ENCODE measurements at regions not wholly inside any gene's neighbourhood (a gene's known extent, or its start where the extent isn't known, plus 50 kb on each side); places are given as distances from the start of the nearest gene placed in this dataset.
"Not testable (repeated sequence)": the region's sequence is repeated elsewhere in the genome, so short reads cannot be mapped to it uniquely, and the experiment has no call there.

GRCh38 chr14:38557391-38557790 is 301.5 kb upstream of the CLEC14A start:
- DNase-seq = not testable (repeated sequence)

GRCh38 chr14:38556252-38556651 is 300.4 kb upstream of the CLEC14A start:
- no peak for DNase-seq

GRCh38 chr14:38554026-38554425 is 298.1 kb upstream of the CLEC14A start:
- no peak for DNase-seq

- DNase-seq = no peak
These were observed 297.7 kb upstream of the CLEC14A start for GRCh38 chr14:38553586-38553985.

- DNase-seq = no peak
These were observed 293.7 kb upstream of the CLEC14A start for GRCh38 chr14:38549564-38549963.

GRCh38 chr14:38547961-38548490 is 292.1 kb upstream of the CLEC14A start:
- no peak for DNase-seq

GRCh38 chr14:38546932-38547551 is 291.1 kb upstream of the CLEC14A start:
- no peak for DNase-seq

- no peak for DNase-seq
These were observed 288.9 kb upstream of the CLEC14A start for GRCh38 chr14:38544776-38545175.

- not testable (repeated sequence) for DNase-seq
These were observed 288.0 kb upstream of the CLEC14A start for GRCh38 chr14:38543851-38544250.

GRCh38 chr14:38538053-38538452 is 282.2 kb upstream of the CLEC14A start:
- DNase-seq = not testable (repeated sequence)

- no peak for DNase-seq
These were observed 280.6 kb upstream of the CLEC14A start for GRCh38 chr14:38536376-38537038.

- DNase-seq = no peak
These were observed 272.7 kb upstream of the CLEC14A start for GRCh38 chr14:38528582-38528981.

GRCh38 chr14:38527502-38527878 is 271.6 kb upstream of the CLEC14A start:
- DNase-seq = no peak

GRCh38 chr14:38526826-38527501 is 271.1 kb upstream of the CLEC14A start:
- DNase-seq = no peak

- DNase-seq = no peak
These were observed 269.0 kb upstream of the CLEC14A start for GRCh38 chr14:38524636-38525509.

- no peak for DNase-seq
These were observed 266.8 kb upstream of the CLEC14A start for GRCh38 chr14:38522724-38523123.

GRCh38 chr14:38521591-38521990 is 265.7 kb upstream of the CLEC14A start:
- DNase-seq = no peak

- no peak for DNase-seq
These were observed 261.5 kb upstream of the CLEC14A start for GRCh38 chr14:38517426-38517825.

GRCh38 chr14:38512236-38512635 is 256.3 kb upstream of the CLEC14A start:
- DNase-seq = no peak

GRCh38 chr14:38507299-38507698 is 251.4 kb upstream of the CLEC14A start:
- DNase-seq = no peak

- DNase-seq = no peak
These were observed 250.0 kb upstream of the CLEC14A start for GRCh38 chr14:38505973-38506249.

- DNase-seq = no peak
These were observed 249.5 kb upstream of the CLEC14A start for GRCh38 chr14:38505221-38505972.

- DNase-seq = no peak
These were observed 248.3 kb upstream of the CLEC14A start for GRCh38 chr14:38504175-38504574.
